ENCODE measurements at regions not wholly inside any gene's neighbourhood (a gene's known extent, or its start where the extent isn't known, plus 50 kb on each side); places are given as distances from the start of the nearest gene placed in this dataset.

GRCh38 chr13:97540696-97541095 is 106.7 kb downstream of the RAP2A start:
- TF ChIP-seq CTCF (IDR thresholded peaks at IDR 0.05; ENCODE audit: low read length) (no peak), EZH2 (IDR thresholded peaks at IDR 0.05; ENCODE audit: borderline replicate concordance, low read length) (no peak)

Measured in OCI-LY1 (cell line).